ENCODE measurements at regions not wholly inside any gene's neighbourhood (a gene's known extent, or its start where the extent isn't known, plus 50 kb on each side); places are given as distances from the start of the nearest gene placed in this dataset.

- FAIRE-seq, result no peak
Measured at GRCh38 chr2:10985901-10986535, 74.3 kb downstream of the KCNF1 start.

- no peak for FAIRE-seq
Measured at GRCh38 chr2:10987439-10987838, 75.7 kb downstream of the KCNF1 start.

- no peak for FAIRE-seq
Measured at GRCh38 chr2:10987861-10988260, 76.1 kb downstream of the KCNF1 start.

- no peak for FAIRE-seq
Measured at GRCh38 chr2:10989151-10989550, 77.4 kb downstream of the KCNF1 start.

- no peak for FAIRE-seq
Measured at GRCh38 chr2:10989782-10990181, 78.0 kb downstream of the KCNF1 start.

GRCh38 chr2:10990561-10991111, 78.9 kb downstream of the KCNF1 start:
- no peak for FAIRE-seq

GRCh38 chr2:10992023-10992791, 80.5 kb downstream of the KCNF1 start:
- FAIRE-seq, result no peak

GRCh38 chr2:10993001-10993481, 81.3 kb downstream of the KCNF1 start:
- FAIRE-seq, result no peak

GRCh38 chr2:10995366-10995970, 83.7 kb downstream of the KCNF1 start:
- no peak for FAIRE-seq

GRCh38 chr2:11004199-11004598, 92.5 kb downstream of the KCNF1 start:
- FAIRE-seq, result no peak

GRCh38 chr2:11005032-11005431, 93.3 kb downstream of the KCNF1 start:
- FAIRE-seq, result no peak

- no peak for FAIRE-seq
Measured at GRCh38 chr2:11006191-11006590, 94.5 kb downstream of the KCNF1 start.

- no peak for FAIRE-seq
Measured at GRCh38 chr2:11007331-11008264, 95.9 kb downstream of the KCNF1 start.

GRCh38 chr2:11008773-11009172, 97.0 kb downstream of the KCNF1 start:
- no peak for FAIRE-seq

- FAIRE-seq, result peak; percentile 51
Measured at GRCh38 chr2:11009176-11009575, 97.4 kb downstream of the KCNF1 start.

GRCh38 chr2:11009891-11010290, 98.2 kb downstream of the KCNF1 start:
- FAIRE-seq, result no peak

- no peak for FAIRE-seq
Measured at GRCh38 chr2:11011359-11011758, 99.6 kb downstream of the KCNF1 start.

- no peak for FAIRE-seq
Measured at GRCh38 chr2:11012131-11012693, 100.5 kb downstream of the KCNF1 start.

GRCh38 chr2:11013196-11013595, 101.5 kb downstream of the KCNF1 start:
- FAIRE-seq, result no peak

- FAIRE-seq, result no peak
Measured at GRCh38 chr2:11014026-11014425, 102.3 kb downstream of the KCNF1 start.

GRCh38 chr2:11016735-11017388, 105.1 kb downstream of the KCNF1 start:
- FAIRE-seq, result no peak

GRCh38 chr2:11017921-11018320, 106.2 kb downstream of the KCNF1 start:
- no peak for FAIRE-seq

Measured in TTC549 (cell line).